GM12874 (cell line): ENCODE measurements at regions not wholly inside any gene's neighbourhood (a gene's known extent, or its start where the extent isn't known, plus 50 kb on each side); places are given as distances from the start of the nearest gene placed in this dataset.

Experiments
- TF ChIP-seq, protein P1 (sequence below): IDR thresholded peaks from 2 replicates; pipeline ENCODE4 v1.5.1; 2011; ENCODE audit warnings: low read depth, mild to moderate bottlenecking, control low read depth, low read length, moderate library complexity; ENCODE audit not compliant: insufficient read depth

DNA sequence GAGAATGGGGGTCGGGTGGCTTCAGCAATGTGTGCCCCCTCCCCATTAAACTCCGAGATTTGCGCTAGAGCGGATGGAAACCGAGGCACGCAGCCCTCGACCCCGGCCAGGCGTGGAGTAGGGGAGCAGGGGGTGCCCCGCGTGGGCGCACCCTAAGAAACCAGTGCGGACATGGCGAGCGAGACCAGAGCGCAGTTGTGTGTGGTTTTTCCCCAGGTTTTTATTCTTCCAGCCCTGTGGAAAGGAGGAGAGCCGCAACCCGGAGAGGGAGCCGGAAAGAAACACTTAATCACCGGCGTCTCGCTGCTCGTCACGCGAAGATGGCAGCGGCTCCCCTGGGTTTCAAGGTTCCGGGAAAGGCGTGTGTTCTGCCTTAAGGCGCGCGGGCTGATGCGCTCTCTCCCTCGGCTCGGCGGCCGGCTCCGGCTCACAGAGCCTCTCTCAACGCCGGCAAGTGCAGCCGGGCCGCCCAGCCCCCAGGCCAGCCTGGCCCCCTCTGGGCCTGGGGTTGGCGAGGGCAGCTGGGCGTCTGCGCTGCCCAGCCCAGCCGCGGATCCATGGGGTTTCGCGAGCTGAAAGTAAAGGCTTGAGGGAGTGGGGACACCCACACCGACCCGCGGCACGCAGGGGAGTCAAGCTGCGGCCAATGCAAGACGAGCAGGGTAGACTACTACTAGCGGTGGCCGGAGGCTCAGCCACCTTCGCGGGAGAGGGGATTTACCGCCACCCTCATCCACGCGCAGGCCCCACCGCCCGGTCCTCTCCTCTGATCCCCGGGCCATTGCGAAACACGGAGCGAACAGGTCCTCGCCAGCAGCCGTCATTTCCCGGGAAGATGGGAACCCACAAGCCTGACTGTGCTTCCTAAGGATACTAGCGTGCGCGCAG is 74.0 kb upstream of the BCOR start:
- TF ChIP-seq, protein P1, sequence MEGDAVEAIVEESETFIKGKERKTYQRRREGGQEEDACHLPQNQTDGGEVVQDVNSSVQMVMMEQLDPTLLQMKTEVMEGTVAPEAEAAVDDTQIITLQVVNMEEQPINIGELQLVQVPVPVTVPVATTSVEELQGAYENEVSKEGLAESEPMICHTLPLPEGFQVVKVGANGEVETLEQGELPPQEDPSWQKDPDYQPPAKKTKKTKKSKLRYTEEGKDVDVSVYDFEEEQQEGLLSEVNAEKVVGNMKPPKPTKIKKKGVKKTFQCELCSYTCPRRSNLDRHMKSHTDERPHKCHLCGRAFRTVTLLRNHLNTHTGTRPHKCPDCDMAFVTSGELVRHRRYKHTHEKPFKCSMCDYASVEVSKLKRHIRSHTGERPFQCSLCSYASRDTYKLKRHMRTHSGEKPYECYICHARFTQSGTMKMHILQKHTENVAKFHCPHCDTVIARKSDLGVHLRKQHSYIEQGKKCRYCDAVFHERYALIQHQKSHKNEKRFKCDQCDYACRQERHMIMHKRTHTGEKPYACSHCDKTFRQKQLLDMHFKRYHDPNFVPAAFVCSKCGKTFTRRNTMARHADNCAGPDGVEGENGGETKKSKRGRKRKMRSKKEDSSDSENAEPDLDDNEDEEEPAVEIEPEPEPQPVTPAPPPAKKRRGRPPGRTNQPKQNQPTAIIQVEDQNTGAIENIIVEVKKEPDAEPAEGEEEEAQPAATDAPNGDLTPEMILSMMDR: no peak

DNA sequence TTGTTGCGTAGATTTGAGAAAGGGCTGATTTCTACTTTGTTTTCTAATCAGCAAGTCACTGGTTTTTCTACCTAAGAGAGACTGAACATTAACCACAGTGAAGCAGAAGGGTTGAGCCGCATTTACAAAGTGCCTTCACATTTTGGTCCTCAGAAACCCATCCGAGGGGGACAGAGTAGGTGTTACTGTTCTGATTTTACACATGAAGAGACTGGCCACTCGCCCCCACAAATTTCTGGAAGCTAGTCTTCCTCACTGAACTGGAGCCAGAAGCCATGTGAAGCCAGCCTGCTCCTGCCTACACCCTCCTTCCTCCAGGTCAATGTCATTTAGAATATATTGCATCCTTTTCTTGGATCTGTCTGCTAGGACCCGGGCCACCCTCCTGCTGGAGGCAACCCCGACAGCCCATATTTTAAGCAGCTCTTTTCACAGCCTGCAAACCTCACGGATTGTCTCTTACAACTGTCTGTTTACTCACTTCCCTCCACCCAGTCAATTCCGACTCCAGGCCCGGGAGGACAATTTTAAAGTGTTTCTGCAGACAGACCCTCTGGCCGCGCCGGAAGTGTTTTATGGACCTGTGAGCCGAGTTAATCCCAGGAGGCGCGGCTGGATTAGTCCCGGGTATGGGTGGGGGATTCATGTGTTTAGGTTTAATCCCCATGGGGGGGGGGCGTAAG is 73.2 kb upstream of the BCOR start:
- TF ChIP-seq, protein P1: no peak

DNA sequence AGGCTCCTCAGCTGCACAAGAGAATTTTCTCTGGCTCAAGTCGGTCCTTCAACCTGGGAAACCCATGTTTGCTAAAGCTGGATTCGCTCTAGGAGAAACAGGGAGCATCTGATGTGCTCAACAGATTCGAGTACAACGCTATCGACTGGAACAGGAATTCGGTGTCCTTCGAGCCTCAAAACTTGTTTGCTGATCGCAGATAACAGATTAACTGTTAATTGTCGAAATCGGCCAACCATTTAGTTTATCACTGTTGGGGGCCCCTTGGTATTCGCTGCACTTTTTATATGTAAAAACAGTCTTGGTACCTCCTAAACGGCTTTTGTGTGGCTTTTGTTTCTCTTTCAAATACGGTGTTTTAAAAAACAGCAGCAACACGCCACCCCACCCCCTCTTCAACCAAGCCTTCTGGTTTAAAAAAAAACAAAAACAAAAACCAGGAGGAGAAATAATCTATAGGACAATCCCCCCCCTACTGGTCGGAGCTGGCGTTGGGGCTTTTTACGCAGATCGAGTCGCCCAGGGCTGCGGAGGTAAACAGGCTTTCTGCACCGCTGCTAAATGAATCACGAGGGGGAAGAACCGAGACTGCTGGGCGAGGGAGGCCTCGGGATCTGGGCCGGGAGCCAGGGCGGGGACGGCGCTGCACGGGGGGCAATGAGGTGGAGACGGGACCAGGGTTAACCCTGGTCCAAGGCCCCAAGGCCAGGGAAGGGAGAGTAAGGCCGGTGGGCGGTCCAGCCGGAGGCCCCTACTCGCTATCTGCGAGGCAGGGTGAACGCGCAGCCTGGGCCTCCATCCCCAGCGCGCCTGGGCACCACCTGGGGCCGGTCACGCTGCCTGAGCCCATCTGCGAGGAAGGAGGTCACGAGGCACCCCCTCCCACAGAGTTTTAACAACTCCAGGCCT is 71.7 kb upstream of the BCOR start:
- TF ChIP-seq, protein P1: peak; percentile 42

DNA sequence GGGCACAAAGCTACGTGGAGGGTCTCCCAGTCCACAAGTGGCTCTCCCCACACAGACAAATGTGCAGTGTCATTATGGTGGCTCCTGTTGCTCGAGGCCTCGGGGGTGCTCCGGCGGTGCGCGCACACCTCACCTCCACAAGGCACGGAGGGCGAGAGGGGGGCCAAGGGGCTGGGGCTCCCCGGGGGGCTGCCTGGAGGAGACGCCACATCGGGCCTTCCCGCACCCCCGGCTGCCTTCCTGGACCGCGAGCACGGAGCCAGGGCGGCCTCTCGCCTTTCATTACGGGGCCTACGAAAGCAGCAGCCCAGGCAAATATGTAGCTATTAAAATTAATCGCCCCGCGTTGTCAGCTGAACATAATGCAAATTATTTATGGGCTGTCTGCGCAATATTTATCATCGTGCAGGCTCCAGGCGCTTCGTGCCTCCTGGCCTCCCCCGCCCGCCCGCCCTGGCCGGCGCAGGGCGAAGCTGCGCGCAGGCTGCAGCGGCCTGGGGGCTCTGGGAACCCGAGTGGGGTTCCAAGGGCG is 70.8 kb upstream of the BCOR start:
- TF ChIP-seq, protein P1: no peak

DNA sequence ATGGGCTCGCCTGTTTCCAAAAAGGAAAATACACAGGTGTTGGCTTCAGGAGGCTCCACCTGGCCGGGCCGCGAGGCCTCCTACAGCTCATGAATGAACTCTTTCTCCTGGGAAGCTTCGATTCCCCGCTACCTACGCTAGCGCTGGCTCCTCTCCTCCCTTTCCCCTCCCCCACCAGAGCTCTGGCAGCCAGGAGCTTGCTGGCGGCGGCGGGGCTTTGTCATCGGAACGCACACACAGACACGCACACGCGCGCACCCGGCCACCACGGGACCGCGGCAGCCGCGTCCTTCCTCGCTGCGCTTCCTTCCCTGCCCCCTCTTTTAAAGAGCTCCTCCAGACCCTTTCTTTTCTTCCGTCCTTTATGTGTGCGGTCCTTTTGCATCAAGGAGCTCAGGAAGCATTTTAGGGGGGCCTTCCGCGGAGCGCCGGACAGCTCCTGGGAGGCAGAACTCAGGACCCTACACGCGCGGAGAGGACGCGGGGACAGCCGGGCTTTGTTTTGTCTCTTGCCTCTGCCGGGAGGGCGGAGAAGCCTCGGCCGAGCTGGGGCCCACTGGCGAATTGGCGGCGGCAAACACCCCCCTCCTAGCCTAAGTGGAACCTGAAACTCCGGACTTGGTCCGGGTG is 70.2 kb upstream of the BCOR start:
- TF ChIP-seq, protein P1: no peak

DNA sequence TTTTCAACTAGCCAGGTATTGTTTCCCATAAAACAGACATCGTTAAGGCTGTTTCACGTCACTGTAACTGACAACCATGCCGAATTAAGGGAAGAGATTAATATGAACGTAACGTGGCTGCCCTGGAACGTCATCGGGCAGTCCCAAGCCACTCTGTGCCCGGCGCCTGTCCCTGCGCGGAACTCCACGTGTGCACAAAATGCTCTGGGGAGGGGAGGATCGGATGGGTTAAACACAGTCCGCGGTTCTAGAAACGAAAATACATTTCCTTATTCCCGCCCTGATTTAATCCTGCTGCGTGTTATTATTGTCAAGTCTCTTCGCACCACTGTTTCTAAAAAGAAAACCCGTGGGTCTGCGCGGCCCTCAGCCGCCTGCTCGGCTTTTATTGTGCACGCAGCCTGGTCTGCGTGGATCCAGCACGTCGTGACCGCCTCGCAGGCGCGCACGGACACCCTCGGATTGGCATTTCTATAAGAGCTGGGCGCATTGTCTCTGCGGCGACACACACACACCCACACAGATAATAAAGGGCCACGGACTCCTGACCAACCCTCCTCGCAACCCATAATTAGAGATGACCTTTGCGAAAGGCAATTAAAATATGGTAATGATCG is 69.6 kb upstream of the BCOR start:
- TF ChIP-seq, protein P1: no peak
